ENCODE measurements at regions not wholly inside any gene's neighbourhood (a gene's known extent, or its start where the extent isn't known, plus 50 kb on each side); places are given as distances from the start of the nearest gene placed in this dataset.

DNA sequence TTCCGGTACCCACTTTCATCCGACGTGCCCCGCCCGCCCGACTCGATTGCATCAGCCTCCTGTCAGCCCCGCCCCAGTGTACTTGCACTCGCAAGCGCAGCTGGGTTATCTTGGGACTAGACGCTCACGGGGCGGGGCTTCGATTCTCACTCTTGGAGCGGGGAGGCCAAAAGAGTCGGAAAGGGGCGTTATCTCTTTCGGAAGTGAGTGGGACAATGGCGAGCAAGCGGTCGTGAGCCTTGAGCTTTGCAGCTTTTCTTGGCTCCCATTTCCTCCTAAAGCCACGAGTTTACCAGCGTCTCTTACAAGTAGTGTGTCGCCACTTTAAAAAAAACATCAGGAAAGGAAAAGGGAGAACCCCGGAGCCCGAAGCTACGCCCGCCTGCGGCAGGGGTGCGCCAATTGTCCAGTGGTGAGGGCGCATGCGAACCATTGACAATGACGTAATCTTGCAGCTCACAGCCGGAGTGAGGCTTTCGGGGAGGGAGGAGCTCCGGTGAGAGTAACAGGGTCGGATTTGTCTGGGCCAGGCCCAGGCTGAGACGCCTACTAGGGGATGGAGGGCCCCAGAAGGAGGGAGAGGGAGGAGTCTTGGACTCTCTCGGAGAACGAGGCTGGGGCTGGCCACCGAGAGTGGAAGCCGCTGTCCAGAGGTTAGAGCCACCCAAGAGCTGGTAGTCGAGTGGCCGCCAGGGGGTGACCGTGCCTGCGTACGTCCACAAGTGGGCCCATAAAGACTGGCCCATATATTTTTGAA is 109.5 kb downstream of the GNL3L start:
- H3K9ac ChIP-seq (ENCODE audit: insufficient read depth, low read depth, low read length) = peak overlapping the region; percentile 73
- H3K4me2 ChIP-seq (ENCODE audit: low read depth, low read length) = peak overlapping the region; percentile 72
- intact Hi-C loops (cut with micrococcal nuclease; ENCODE audit: unreplicated experiment) (loop anchor here (1.0 kb wide), 1 partner anchor 148 kb away; no protein-coding TSS in a partner anchor), in situ Hi-C loops (cut with HindIII; ENCODE audit: extremely low pct_ligation_motif_present, low pct_unique_long_range_greater_than_20kb) (loop anchor here (10.0 kb wide), 1 partner anchor 145 kb away; no protein-coding TSS in a partner anchor)
- WGBS (ENCODE audit: low lambda C conversion rate) = 0% methylated on average over 22 of the region's 47 CpGs
- no peaks in the 10 kb centered on the region for H3K36me3 ChIP-seq (replicated peaks in 1 of 2; ENCODE audit: control insufficient read depth in 1 of 2, insufficient read depth in 2 of 2, low read length in 2 of 2)
- TSS peak; percentile 94 for BruUV-seq (replicated peaks)
- H3K79me2 ChIP-seq (ENCODE audit: insufficient read depth, low read length) = no peaks in the 10 kb centered on the region
- ChIA-PET POLR2A (interaction anchor here (0.9 to 1.9 kb wide), 10 partner anchors 96 to 456 kb away, joined by 3 to 16 read pairs (median 6); partner anchors contain the start of genes APEX2, FAM120C, GNL3L and TSR2), CTCF (ENCODE audit: low intra/inter-chr PET ratio, low total read pairs) (interaction anchor here (0.7 to 1.5 kb wide), 2 partner anchors 147 to 419 kb away, joined by 3 to 9 read pairs; no protein-coding TSS in a partner anchor)
- peak; percentile 74 for FAIRE-seq
- peak; percentile 86 for DNase-seq (ENCODE audit: low spot score)
- H2AFZ ChIP-seq (ENCODE audit: low read length) = peak overlapping the region; percentile 42
- peaks cover 16% of the 10 kb centered on the region; the same call in 1 of the 2 replicates for H3K4me1 ChIP-seq (ENCODE audit: insufficient read depth, low read length)
- ATAC-seq = peak; percentile 96
- no peaks in the 10 kb centered on the region for H3K9me3 ChIP-seq (ENCODE audit: low read length)
- H3K27ac ChIP-seq (ENCODE audit: extremely low read length, insufficient read depth, low read length) = peak overlapping the region; percentile 91
- no peaks in the 10 kb centered on the region for H3K27me3 ChIP-seq (ENCODE audit: control insufficient read depth in 1 of 2, insufficient read depth in 2 of 2, low read length in 2 of 2)
- H3K4me3 ChIP-seq (replicated peaks in 1 of 3; ENCODE audit: insufficient read depth in 1 of 3, low read depth in 2 of 3, low read length in 3 of 3) = peak overlapping the region; percentile 60 to 70 (median 65)
- no peaks in the 10 kb centered on the region for H4K20me1 ChIP-seq (ENCODE audit: insufficient read depth, low read length)
- no peak for TF ChIP-seq ZNF563 (CRISPR knock-in tag; IDR thresholded peaks at IDR 0.05)
- TF ChIP-seq ZFP90 (CRISPR knock-in tag; IDR thresholded peaks at IDR 0.05; ENCODE audit: borderline replicate concordance) = no peak; the same call in 1 of the 2 replicates
- TF ChIP-seq NFIB (CRISPR knock-in tag; IDR thresholded peaks at IDR 0.05; ENCODE audit: borderline replicate concordance) = no peak
- TF ChIP-seq HHEX (CRISPR knock-in tag; IDR thresholded peaks at IDR 0.05) = no peak
- peak; percentile 37; the same call in 1 of the 2 replicates for TF ChIP-seq CREM (IDR thresholded peaks at IDR 0.05)
- no peak for TF ChIP-seq CREM (CRISPR knock-in tag; IDR thresholded peaks at IDR 0.05)
- peak; percentile 86 for TF ChIP-seq CEBPB (IDR thresholded peaks at IDR 0.05; ENCODE audit: borderline replicate concordance, low read depth, low read length)
- no peak for TF ChIP-seq ELF3 (CRISPR knock-in tag; IDR thresholded peaks at IDR 0.05)
- no peak for TF ChIP-seq NFE2L1 (CRISPR knock-in tag; IDR thresholded peaks at IDR 0.05; ENCODE audit: borderline replicate concordance)
- no peak for TF ChIP-seq TGIF2 (CRISPR knock-in tag; IDR thresholded peaks at IDR 0.05)
- TF ChIP-seq MEIS2 (CRISPR knock-in tag; IDR thresholded peaks at IDR 0.05) = no peak
- TF ChIP-seq ZNF777 (CRISPR knock-in tag; IDR thresholded peaks at IDR 0.05) = peak; percentile 24; the same call in 1 of the 2 replicates
- TF ChIP-seq SP4 (CRISPR knock-in tag; IDR thresholded peaks at IDR 0.05) = peak; percentile 52; the same call in 1 of the 2 replicates
- no peak for TF ChIP-seq CHCHD3 (CRISPR knock-in tag; IDR thresholded peaks at IDR 0.05)
- TF ChIP-seq PCBP1 (IDR thresholded peaks at IDR 0.05; ENCODE audit: borderline replicate concordance, low read depth, low read length) = no peak
- TF ChIP-seq ZNF292 (CRISPR knock-in tag; IDR thresholded peaks at IDR 0.05; ENCODE audit: borderline replicate concordance, low read depth) = no peak
- TF ChIP-seq, protein P1, sequence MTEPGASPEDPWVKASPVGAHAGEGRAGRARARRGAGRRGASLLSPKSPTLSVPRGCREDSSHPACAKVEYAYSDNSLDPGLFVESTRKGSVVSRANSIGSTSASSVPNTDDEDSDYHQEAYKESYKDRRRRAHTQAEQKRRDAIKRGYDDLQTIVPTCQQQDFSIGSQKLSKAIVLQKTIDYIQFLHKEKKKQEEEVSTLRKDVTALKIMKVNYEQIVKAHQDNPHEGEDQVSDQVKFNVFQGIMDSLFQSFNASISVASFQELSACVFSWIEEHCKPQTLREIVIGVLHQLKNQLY (CRISPR knock-in tag; IDR thresholded peaks at IDR 0.05) = no peak
- no peak for TF ChIP-seq ZNF354B (CRISPR knock-in tag; IDR thresholded peaks at IDR 0.05)
- TF ChIP-seq KLF6 (CRISPR knock-in tag; IDR thresholded peaks at IDR 0.05) = no peak
- no peak for TF ChIP-seq ZBTB7A (CRISPR knock-in tag; IDR thresholded peaks at IDR 0.05)
- TF ChIP-seq, protein P2, sequence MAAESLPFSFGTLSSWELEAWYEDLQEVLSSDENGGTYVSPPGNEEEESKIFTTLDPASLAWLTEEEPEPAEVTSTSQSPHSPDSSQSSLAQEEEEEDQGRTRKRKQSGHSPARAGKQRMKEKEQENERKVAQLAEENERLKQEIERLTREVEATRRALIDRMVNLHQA (CRISPR knock-in tag; IDR thresholded peaks at IDR 0.05) = no peak
- no peak for TF ChIP-seq KDM3A (CRISPR knock-in tag; IDR thresholded peaks at IDR 0.05; ENCODE audit: low read depth)
- TF ChIP-seq ZNF207 (IDR thresholded peaks at IDR 0.05; ENCODE audit: borderline replicate concordance) = no peak
- no peak for TF ChIP-seq ZNF720 (CRISPR knock-in tag; IDR thresholded peaks at IDR 0.05)
- TF ChIP-seq, protein P3, sequence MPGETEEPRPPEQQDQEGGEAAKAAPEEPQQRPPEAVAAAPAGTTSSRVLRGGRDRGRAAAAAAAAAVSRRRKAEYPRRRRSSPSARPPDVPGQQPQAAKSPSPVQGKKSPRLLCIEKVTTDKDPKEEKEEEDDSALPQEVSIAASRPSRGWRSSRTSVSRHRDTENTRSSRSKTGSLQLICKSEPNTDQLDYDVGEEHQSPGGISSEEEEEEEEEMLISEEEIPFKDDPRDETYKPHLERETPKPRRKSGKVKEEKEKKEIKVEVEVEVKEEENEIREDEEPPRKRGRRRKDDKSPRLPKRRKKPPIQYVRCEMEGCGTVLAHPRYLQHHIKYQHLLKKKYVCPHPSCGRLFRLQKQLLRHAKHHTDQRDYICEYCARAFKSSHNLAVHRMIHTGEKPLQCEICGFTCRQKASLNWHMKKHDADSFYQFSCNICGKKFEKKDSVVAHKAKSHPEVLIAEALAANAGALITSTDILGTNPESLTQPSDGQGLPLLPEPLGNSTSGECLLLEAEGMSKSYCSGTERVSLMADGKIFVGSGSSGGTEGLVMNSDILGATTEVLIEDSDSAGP (CRISPR knock-in tag; IDR thresholded peaks at IDR 0.05; ENCODE audit: borderline replicate concordance) = peak; percentile 96
